OCI-LY1 (cell line): ENCODE measurements at regions not wholly inside any gene's neighbourhood (a gene's known extent, or its start where the extent isn't known, plus 50 kb on each side); places are given as distances from the start of the nearest gene placed in this dataset.

Source experiments
- CTCF ChIP-seq: fragments of 200-600 bp; sonication (generic), shearing (Covaris generic); IDR thresholded peaks from 2 replicates; pipeline ENCODE4 v1.5.1; 2017; ENCODE audit warnings: mild to moderate bottlenecking, antibody characterized with exemption, low read length, moderate library complexity, mixed read lengths
- EZH2 ChIP-seq: fragments of 200-600 bp; sonication (generic), shearing (Covaris generic); IDR thresholded peaks from 2 replicates; pipeline ENCODE4 v1.8.0; 2017; ENCODE audit warnings: borderline replicate concordance, mixed run types, mild to moderate bottlenecking, antibody characterized with exemption, low read length, moderate library complexity, mixed read lengths

- TF ChIP-seq CTCF (no peak), EZH2 (no peak)
Measured at GRCh38 chr4:126046081-126046614, 731.4 kb downstream of the FAT4 start.
